GF-D8 (cell line): ENCODE measurements at regions not wholly inside any gene's neighbourhood (a gene's known extent, or its start where the extent isn't known, plus 50 kb on each side); places are given as distances from the start of the nearest gene placed in this dataset.
"Not testable (repeated sequence)": the region's sequence is repeated elsewhere in the genome, so short reads cannot be mapped to it uniquely, and the experiment has no call there.

Experiments used
- DNase-seq: peaks from one replicate; lab custom pipeline; 2025; lab: John Stamatoyannopoulos, UW

DNA sequence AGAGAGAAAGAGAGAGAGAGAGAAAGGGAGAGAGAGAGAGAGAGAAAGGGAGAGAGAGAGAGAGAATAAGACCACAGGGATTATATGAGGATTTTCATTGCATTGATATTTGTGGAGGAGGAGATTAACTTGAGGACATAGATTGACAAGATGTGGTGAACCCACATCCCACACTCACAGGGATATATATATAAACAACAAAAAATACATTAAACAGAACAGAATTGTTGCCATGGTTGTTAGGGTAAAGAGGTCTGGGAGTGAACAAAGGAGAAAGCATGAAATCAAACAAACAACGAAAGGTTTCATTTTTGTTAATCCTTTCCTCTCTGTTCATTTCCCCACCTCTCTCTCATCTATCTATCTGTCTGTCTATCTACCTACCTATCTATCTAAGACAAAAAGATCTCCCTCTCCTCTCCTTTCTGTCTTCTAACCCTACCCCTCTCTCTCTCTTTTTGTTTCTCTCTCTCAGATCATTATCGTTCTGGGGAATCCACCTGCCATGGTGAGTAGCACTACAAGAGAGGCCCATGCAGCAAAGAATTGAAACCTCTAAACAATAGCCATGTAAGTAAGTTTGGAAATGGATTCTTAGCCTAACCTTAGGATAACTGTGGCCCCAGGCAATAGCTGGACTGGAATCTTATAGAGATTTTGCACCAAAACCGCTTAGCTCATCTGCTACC, 280.9 kb downstream of the RAP2B start:
- no peak for DNase-seq

GRCh38 chr3:153443961-153444360, 281.9 kb downstream of the RAP2B start:
- no peak for DNase-seq

DNA sequence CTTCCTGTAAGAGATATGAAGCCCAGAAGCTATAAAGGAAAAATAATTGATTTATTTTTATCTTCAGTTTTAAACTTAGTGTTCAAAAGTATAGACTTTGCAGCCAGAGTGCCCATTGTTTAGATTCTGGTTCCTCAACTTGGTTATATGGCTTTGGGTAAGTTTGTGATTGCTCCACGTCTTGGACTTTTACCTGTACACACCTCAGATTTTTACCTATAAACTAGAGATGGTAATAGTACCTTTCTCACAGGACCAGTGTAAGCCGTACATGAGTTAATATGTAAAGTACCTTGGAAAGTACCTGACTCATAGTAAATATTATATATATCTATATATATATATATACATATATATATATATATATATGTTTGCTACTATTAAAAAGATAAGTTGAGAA, 283.8 kb downstream of the RAP2B start:
- no peak for DNase-seq

GRCh38 chr3:153448151-153448829, 286.3 kb downstream of the RAP2B start:
- DNase-seq, result no peak

DNA sequence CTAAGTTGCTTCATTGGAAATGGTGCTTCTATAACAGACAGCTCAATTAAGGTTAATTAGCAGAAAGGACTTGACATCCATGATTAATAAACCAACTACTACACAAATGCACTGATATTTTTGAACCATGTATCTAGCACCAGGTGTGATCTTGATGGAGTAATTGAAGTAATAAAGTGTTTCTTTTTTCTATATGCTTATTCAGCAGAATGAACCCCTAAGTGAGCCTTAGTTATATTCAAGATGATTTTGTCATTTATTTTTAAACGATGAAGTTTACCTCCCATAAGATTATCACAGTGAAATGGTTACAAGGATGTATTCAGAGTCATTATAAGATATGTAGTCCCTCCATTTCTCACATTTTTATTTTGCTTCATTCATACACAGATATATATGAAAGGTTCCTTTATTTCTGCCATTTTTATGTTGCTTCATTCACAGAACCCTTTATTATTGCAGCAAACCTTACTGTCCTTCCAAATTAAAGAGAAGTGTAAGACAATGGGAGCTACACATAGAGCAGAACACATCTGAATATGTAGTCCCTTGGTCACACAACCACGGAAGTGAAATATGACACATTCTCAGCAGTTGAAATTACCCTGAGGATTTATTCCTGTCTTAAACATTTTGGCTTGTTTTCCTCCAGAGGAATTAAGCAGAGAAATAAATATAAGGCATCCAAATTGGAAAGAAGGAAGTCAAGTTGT, 295.0 kb downstream of the RAP2B start:
- no peak for DNase-seq

GRCh38 chr3:153458881-153459280, 296.9 kb downstream of the RAP2B start:
- no peak for DNase-seq

DNA sequence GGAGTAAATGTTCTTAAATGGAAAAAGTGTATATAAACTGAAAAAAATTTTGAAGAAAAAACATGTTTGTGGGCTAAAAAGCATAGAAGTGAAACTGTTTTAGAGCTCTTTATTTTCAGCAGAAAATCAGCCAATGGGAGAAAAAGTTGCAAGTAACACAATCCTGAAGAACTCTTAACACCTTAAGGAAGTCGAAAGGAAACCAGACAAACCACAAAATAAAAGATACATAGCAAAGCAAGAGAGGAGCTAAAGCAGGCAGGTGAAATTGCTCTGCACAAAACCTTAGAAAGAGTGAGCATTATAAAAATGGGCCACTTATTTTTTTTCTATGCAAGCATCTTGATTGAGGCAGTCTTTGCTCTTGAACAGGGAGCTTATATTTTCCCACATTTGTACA, 300.5 kb downstream of the RAP2B start:
- DNase-seq, result no peak

DNA sequence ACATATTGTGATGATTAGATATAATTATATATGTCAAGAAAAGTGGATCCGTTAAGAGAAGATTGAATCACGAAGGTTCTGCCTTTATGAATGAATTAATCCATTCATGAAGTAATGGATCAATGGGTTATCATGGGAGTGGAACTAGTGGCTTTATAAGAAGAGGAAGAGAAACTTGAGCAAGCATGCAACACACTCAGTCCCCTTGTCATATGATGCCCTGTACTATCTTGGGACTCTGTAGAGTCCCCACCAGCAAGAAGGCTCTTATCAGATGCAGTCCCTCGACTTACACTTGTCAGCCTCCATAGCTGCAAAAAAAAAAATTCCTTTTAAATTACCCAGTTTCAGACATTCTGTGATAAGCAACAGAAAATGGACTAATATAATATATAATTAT, 301.9 kb downstream of the RAP2B start:
- DNase-seq, result no peak

DNA sequence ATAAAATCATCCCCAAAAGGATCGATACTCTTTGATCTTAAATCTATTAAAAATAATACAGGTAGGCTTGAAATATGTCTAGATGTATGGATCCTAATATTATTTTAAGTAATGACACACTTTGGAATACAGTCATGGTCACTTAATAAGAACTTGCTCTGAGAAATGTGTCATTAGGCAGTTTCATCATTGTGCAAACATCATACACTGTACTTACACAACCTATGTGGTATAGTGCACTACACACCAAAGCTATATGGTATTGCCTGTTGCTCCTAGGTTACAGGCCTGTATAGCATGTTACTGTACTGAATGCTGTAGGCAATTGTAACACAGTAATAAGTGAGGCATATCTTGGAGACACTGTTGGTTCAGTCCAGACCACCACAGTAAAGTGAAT, 307.1 kb downstream of the RAP2B start:
- DNase-seq, result no peak

DNA sequence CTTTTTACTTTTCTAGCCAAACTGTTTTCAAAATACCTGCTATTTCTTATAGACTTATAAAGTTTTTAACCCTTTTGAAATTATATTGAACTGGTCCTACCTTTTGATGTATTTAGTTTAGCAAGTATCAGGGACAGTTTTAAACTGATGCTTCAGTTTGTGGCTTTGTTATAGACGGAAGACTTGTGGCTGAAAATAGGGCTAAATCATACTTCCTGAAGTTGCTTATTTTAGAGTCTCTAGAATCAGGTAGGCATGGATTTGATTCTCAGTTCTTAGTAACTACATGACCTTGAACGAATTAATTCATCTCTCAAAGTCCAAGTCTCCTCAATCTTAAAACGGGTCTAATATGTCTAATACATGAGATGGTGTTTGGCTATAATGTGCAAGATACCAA, 322.8 kb downstream of the RAP2B start:
- no peak for DNase-seq

GRCh38 chr3:153495422-153495821, 333.4 kb downstream of the RAP2B start:
- no peak for DNase-seq

DNA sequence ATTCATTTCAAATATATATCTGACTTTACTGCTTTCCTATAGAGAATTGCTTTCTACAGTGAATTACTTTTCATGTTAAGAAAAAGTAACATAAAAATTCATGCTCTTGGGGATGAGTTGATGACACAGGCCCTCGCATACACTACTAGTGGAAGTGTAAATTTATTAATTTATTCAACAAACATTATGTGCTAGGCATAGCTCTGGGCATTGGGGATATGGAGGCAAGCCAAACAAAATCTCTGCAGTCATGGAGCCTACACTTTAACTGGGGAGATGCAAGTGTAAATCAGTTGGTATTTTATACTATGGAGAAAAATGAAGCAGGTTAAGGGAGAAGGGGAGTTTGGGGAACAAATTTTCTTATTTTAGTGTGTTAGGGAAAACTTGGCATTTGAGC, 340.7 kb downstream of the RAP2B start:
- DNase-seq, result no peak

GRCh38 chr3:153503873-153504272, 341.8 kb downstream of the RAP2B start:
- DNase-seq, result no peak

DNA sequence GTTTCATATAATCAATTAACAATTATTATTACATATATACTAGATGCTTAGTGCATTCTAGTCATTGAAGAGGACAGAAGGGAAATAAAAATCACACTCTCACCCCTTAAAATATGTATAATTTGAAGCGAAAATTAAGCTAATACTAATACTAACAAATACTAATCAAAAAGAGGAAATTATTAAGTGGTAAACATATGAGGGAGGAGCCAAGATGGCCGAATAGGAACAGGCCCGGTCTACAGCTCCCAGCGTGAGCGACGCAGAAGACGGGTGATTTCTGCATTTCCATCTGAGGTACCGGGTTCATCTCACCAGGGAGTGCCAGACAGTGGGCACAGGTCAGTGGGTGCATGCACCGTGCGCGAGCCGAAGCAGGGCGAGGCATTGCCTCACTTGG, 344.2 kb downstream of the RAP2B start:
- not testable (repeated sequence) for DNase-seq

DNA sequence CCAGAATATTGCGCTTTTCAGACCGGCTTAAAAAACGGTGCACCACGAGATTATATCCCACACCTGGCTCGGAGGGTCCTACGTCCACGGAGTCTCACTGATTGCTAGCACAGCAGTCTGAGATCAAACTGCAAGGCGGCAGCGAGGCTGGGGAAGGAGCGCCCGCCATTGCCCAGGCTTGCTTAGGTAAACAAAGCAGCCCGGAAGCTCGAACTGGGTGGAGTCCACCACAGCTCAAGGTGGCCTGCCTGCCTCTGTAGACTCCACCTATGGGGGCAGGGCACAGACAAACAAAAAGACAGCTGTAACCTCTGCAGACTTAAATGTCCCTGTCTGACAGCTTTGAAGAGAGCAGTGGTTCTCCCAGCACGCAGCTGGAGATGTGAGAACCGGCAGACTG, 344.7 kb downstream of the RAP2B start:
- DNase-seq, result not testable (repeated sequence)

DNA sequence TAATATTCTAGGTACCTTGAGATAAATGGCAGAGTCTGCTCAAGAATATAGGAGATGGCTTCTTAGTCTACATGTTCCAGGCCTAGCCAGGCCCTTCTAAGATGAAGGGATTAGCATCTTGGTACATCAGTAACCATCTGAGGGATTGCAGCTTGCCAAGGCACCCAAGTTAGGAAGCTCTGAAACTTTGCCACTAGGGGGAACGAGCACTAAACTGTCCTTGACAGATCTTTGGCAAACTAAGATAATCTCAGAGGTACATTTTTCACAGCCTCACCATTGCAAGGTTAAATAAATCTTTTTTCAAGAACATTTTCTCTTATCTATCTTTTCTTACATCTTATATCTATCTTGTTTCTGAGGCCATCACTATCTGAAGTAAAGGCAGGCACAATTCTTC, 351.2 kb downstream of the RAP2B start:
- DNase-seq, result no peak

- DNase-seq, result no peak
These were observed 366.4 kb downstream of the RAP2B start for GRCh38 chr3:153528473-153528872.

DNA sequence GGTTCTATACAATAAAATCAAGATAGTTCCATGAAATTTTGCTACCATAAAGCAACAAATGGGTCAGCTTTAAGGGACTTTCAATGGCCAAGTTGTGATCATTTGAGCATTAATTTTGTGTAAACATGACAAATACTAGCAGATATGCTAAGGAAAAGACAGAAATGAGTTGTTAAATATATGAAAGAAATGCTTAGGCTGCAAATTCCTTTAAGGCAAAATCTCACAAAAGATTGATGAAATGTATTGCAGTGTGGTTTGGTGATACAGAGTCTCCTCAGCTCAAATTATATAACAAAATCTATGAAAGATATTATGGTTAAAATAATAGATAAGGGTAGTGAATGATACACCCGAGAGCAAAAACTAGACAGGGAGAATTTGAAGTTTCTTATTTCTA, 377.2 kb downstream of the RAP2B start:
- DNase-seq, result no peak

- no peak for DNase-seq
These were observed 383.4 kb downstream of the RAP2B start for GRCh38 chr3:153545471-153545870.

DNA sequence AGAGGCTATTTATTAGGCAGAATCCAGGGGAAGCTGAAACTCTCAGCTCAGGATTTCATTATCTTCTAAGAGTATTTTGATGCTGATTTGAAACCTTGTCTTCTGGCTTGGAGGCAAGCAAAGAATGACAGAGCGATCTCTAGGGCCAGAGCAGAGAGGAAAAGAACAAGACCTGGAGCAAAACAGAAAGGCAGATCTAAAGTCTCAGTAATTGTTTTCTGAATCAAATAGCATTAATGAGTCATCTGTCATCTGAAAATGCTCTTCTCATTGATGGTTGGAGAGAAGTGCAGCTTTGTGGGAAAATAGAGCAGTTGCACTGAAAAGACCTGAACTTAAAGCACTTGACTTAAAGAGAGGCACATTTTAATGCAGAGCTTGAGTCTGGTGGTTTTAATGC, 385.9 kb downstream of the RAP2B start:
- DNase-seq, result no peak

- not testable (repeated sequence) for DNase-seq
These were observed 387.7 kb downstream of the RAP2B start for GRCh38 chr3:153549686-153550085.

DNA sequence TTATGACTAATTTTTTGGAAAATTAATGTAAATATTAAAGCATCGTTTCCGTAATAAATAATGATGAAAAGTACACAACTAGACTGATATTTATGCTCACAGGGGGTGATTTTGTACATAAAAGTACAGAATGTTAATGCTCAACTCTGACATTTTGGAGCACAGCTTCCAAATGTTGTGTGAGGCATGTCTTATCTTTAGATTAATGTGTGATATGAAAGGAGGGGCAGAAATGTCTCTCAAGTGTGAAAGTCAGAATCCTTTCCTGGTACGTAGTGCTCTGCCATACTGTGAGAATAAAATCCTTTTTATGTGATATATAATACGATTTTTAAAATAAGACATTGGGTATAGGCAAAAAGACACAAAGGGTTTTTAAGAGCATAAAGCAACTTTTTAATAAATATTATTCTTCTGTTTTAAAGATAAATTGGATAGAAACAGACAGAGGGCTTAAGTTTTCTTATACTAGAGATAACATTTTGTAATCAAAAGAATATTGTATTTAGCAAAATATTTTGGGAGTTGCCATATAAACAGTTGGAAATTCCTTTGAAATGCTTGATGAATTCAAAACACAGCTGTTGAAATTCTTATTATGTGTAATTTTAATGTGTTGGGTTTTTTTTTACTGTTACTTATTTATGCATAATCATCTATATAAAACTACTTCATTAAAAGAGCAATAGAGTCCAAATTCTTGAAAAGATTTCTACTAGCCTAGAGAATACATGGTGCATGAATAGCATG, 389.7 kb downstream of the RAP2B start:
- DNase-seq, result no peak
